ENCODE measurements at regions not wholly inside any gene's neighbourhood (a gene's known extent, or its start where the extent isn't known, plus 50 kb on each side); places are given as distances from the start of the nearest gene placed in this dataset.
"Not testable (repeated sequence)": the region's sequence is repeated elsewhere in the genome, so short reads cannot be mapped to it uniquely, and the experiment has no call there.

DNA sequence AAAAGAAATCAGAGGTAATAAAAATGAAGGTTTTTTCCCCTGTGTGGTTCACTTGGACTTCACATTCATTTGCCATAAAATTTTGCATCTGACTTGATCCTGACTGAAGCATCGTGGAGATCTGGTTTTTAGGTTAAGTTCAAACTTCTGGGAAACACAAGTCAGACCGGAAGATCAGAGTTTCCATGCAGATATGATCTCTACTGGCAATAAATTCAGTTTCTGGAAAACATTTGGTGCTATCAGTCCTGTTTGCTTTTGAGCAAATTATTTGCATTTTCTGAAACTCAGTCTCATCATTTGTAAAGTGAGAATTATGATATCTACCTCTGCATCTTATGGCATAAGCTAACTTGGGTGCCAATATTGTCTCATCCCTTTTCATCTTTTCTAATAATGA, 81.3 kb upstream of the KCNMA1 start:
- Histone ChIP-seq H3K4me3 (ENCODE audit: low read depth, low read length) (no peak overlapping the region), H3K36me3 (ENCODE audit: control insufficient read depth, insufficient read depth, low read length) (no peaks in the 10 kb centered on the region), H3K27me3 (ENCODE audit: control insufficient read depth, insufficient read depth, low read length) (no peaks in the 10 kb centered on the region)
- TF ChIP-seq, protein P1, sequence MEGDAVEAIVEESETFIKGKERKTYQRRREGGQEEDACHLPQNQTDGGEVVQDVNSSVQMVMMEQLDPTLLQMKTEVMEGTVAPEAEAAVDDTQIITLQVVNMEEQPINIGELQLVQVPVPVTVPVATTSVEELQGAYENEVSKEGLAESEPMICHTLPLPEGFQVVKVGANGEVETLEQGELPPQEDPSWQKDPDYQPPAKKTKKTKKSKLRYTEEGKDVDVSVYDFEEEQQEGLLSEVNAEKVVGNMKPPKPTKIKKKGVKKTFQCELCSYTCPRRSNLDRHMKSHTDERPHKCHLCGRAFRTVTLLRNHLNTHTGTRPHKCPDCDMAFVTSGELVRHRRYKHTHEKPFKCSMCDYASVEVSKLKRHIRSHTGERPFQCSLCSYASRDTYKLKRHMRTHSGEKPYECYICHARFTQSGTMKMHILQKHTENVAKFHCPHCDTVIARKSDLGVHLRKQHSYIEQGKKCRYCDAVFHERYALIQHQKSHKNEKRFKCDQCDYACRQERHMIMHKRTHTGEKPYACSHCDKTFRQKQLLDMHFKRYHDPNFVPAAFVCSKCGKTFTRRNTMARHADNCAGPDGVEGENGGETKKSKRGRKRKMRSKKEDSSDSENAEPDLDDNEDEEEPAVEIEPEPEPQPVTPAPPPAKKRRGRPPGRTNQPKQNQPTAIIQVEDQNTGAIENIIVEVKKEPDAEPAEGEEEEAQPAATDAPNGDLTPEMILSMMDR (IDR thresholded peaks at IDR 0.05; ENCODE audit: insufficient read depth, low read length, poor library complexity, severe bottlenecking): no peak
- DNase-seq (ENCODE audit: low read depth): no peak

DNA sequence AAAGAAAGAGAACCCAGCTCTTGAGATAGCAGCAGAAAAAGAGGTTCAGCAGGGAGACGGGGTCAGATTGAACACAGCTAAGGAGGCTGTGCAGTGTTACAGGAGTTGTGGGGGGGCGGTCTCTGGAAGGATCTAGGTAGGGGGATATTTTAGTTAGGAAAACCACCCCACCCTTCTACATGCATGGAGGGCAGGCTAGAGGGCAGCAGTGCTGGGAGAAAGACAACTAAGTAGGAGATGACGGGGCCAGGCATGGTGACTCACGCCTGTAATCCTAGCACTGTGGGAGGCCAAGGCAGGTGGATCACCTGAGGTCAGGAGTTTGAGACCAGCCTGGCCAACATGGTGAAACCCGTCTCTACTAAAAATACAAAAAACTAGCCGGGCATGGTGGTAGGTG, 80.7 kb upstream of the KCNMA1 start:
- not testable (repeated sequence) for H3K36me3 ChIP-seq (ENCODE audit: control insufficient read depth, insufficient read depth, low read length); DNase-seq (ENCODE audit: low read depth); H3K27me3 ChIP-seq (ENCODE audit: control insufficient read depth, insufficient read depth, low read length); H3K4me3 ChIP-seq (ENCODE audit: low read depth, low read length)

DNA sequence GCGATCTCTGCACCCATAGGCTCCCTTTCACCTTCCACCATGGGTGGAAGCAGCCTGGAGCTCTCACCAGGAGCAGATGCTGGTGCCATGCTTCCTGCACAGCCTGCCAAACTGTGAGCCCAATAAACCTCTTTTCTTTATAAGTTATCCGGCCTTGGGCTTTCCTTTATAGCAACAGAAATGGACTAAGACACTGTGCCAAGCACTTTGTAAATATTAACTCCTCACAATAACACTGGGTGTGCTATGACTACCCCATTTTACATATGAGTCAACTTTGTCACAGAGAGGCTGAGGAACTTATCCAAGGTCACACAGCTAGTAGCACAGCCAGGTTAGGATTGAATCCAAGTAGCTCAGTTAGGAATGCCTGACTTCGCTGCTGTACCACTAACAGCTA, 79.7 kb upstream of the KCNMA1 start:
- Histone ChIP-seq H3K27me3 (ENCODE audit: control insufficient read depth, insufficient read depth, low read length) (no peaks in the 10 kb centered on the region), H3K4me3 (ENCODE audit: low read depth, low read length) (no peak overlapping the region), H3K36me3 (ENCODE audit: control insufficient read depth, insufficient read depth, low read length) (no peaks in the 10 kb centered on the region)
- TF ChIP-seq, protein P1 (IDR thresholded peaks at IDR 0.05; ENCODE audit: insufficient read depth, low read length, poor library complexity, severe bottlenecking): no peak
- no peak for DNase-seq (ENCODE audit: low read depth)

DNA sequence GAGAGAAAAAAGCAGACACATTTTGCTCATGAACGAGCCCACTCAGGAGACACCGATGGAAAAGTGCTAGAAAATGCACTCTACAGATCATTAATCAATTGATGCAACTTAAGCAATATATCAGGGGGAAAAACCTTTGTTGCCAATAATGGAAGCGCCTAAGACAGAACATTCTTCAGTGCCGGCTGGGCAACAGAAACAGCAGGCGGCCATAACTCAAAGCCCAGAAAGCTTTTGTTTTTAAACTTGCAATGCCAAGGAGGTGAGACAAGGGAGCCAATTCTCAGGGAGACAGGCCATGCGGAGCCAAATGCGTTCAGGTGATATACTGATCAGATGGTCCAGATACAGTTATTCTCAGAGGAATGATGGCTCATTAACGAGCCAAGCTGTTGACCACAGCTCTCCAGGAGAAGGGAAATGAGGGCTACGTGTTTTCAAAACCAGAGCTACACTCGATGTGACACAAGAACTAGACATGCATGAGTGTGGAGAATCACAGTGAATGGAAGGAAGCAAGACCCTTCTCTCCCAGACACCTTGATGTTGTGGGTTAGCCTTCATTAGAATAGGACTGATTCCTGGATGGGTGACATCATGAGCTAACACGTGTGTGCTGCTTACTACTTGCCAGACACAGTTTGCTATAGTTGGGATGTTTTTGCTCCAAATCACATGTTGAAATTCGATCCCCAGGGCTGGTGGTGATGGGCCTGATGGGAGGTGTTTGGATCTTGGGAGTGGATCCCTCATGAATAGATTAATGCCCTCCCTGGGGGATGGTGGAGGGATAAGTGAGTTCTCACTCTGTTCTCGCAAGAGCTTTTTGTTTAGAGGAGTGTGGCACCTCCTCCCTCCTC, 79.1 kb upstream of the KCNMA1 start:
- Histone ChIP-seq H3K27me3 (ENCODE audit: control insufficient read depth, insufficient read depth, low read length) (no peaks in the 10 kb centered on the region), H3K4me3 (ENCODE audit: low read depth, low read length) (no peak overlapping the region), H3K36me3 (ENCODE audit: control insufficient read depth, insufficient read depth, low read length) (no peaks in the 10 kb centered on the region)
- no peak for DNase-seq (ENCODE audit: low read depth)
- TF ChIP-seq, protein P1 (IDR thresholded peaks at IDR 0.05; ENCODE audit: insufficient read depth, low read length, poor library complexity, severe bottlenecking): no peak

DNA sequence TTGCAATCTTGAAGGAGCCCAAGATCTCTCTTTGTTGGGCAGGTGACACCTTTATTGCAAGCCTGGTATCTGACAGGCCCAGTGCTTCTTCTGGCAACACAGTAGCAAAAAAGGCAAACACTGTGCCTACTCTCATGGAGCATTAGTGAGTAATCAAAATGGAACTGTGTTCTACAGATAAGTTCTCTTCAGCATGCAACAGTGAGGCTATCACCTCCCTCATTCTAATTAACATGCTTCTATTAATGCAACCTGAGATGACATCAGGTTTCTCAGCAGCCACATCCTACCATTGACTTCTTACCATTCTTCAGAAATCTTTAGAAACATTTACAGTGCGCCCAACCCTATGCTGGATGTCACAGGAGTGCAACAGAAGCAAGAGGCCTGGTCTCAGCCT, 77.9 kb upstream of the KCNMA1 start:
- H3K4me3 ChIP-seq (ENCODE audit: low read depth, low read length): no peak overlapping the region
- DNase-seq (ENCODE audit: low read depth): no peak
- H3K36me3 ChIP-seq (ENCODE audit: control insufficient read depth, insufficient read depth, low read length): no peaks in the 10 kb centered on the region
- H3K27me3 ChIP-seq (ENCODE audit: control insufficient read depth, insufficient read depth, low read length): no peaks in the 10 kb centered on the region
- TF ChIP-seq, protein P1 (IDR thresholded peaks at IDR 0.05; ENCODE audit: insufficient read depth, low read length, poor library complexity, severe bottlenecking): no peak

DNA sequence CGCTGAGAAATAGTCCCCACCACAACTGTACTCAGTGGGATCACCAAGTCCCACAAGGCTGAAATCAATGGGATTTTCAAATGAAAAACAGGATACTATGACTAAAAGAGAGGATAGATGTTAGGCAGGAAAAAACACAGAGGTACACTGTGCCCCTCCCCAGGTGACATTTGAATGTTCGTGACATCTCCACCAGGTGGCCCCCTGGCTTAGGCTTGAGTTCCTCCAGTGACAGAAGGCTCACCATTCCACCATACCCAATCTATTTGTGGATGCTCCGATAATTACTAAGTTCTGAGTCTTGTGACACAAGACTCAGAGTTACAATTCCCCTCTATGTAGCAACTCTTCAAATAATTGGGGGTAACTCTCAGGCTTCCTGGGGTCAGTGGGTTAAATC, 77.5 kb upstream of the KCNMA1 start:
- no peak overlapping the region for H3K4me3 ChIP-seq (ENCODE audit: low read depth, low read length)
- DNase-seq (ENCODE audit: low read depth): no peak
- no peaks in the 10 kb centered on the region for H3K36me3 ChIP-seq (ENCODE audit: control insufficient read depth, insufficient read depth, low read length)
- TF ChIP-seq, protein P1 (IDR thresholded peaks at IDR 0.05; ENCODE audit: insufficient read depth, low read length, poor library complexity, severe bottlenecking): peak; percentile 21
- H3K27me3 ChIP-seq (ENCODE audit: control insufficient read depth, insufficient read depth, low read length): no peaks in the 10 kb centered on the region
